PC-9 (cell line): ENCODE measurements at regions not wholly inside any gene's neighbourhood (a gene's known extent, or its start where the extent isn't known, plus 50 kb on each side); places are given as distances from the start of the nearest gene placed in this dataset.

Experiments
- BruUV-seq: library from RNA; stranded (reverse); fragments of 400-500 nt; replicated peaks from 2 replicates; lab custom pipeline; 2021; lab: Mats Ljungman, UMichigan
- CTCF ChIA-PET: fragments of 300-600 bp; sonication (Branson Sonifier 250); formaldehyde crosslinking; loops from one replicate; lab custom pipeline; 2022; ENCODE audit warnings: antibody characterized with exemption; lab: Charles Lee
- POLR2A ChIA-PET: fragments of 300-600 bp; sonication (Branson Sonifier 250); formaldehyde crosslinking; loops from one replicate; lab custom pipeline; 2022; ENCODE audit warnings: antibody characterized with exemption; ENCODE audit not compliant: unreplicated experiment; lab: Charles Lee
- DNase-seq, 2 experiments: peaks; one replicate each; pipeline versions ENCODE4 v3.0.0 to v3.0.0-alpha.2; 2015 to 2022; ENCODE audit warnings: mixed read lengths in 1 of 2
- H2AFZ ChIP-seq: fragments of 200-600 bp; sonication (generic); 2 replicates; pipeline ENCODE4 v1.8.1; 2017; ENCODE audit warnings: antibody characterized with exemption
- H3F3A ChIP-seq: fragments of 200-600 bp; sonication (generic); 2 replicates; pipeline ENCODE4 v1.8.1; 2017; ENCODE audit warnings: antibody characterized with exemption, mild to moderate bottlenecking, low read depth; ENCODE audit not compliant: insufficient read depth
- H3K27ac ChIP-seq: fragments of 200-600 bp; sonication (generic); 2 replicates; pipeline ENCODE4 v1.6.1; 2016; ENCODE audit warnings: mixed run types
- H3K27me3 ChIP-seq: fragments of 200-600 bp; sonication (generic); 2 replicates; pipeline ENCODE4 v1.6.1; 2016; ENCODE audit warnings: low read depth, mixed run types; ENCODE audit not compliant: insufficient read depth
- H3K36me3 ChIP-seq: fragments of 200-600 bp; sonication (generic); 2 replicates; pipeline ENCODE4 v1.6.1; 2016; ENCODE audit warnings: low read depth, mixed run types
- H3K4me1 ChIP-seq: fragments of 200-600 bp; sonication (generic); replicated peaks from 2 replicates; pipeline ENCODE4 v1.6.1; 2016; ENCODE audit warnings: mixed run types; ENCODE audit not compliant: insufficient read depth
- H3K4me2 ChIP-seq: fragments of 200-600 bp; sonication (generic); 2 replicates; pipeline ENCODE4 v1.6.1; 2017; ENCODE audit warnings: mixed run types
- H3K4me3 ChIP-seq: fragments of 200-600 bp; sonication (generic); 2 replicates; pipeline ENCODE4 v1.6.1; 2016; ENCODE audit warnings: mixed run types
- H3K79me2 ChIP-seq: fragments of 200-600 bp; sonication (generic); 2 replicates; pipeline ENCODE4 v1.6.1; 2017; ENCODE audit warnings: low read depth, mixed run types
- H3K9me2 ChIP-seq: fragments of 200-600 bp; sonication (generic); 2 replicates; pipeline ENCODE4 v1.8.1; 2017; ENCODE audit warnings: mild to moderate bottlenecking; ENCODE audit not compliant: insufficient read depth
- H3K9me3 ChIP-seq: fragments of 200-600 bp; sonication (generic); 2 replicates; pipeline ENCODE4 v1.8.1; 2016; ENCODE audit warnings: low read depth; ENCODE audit not compliant: insufficient read depth
- H4K20me1 ChIP-seq: fragments of 200-600 bp; sonication (generic); 2 replicates; pipeline ENCODE4 v1.8.1; 2017; ENCODE audit not compliant: insufficient read depth
- CTCF ChIP-seq: fragments of 200-600 bp; sonication (generic); conservative IDR thresholded peaks from 2 replicates; pipeline ENCODE4 v1.6.1; 2017; ENCODE audit warnings: mixed run types, antibody characterized with exemption, mild to moderate bottlenecking, moderate library complexity
- EZH2 ChIP-seq: fragments of 200-600 bp; sonication (generic); IDR thresholded peaks from 2 replicates; pipeline ENCODE4 v1.8.0; 2017; ENCODE audit warnings: antibody characterized with exemption, low read depth
- intact Hi-C: fragments of 100-400 bp; cut with micrococcal nuclease; formaldehyde crosslinking; loops from one replicate; pipeline ENCODE4 v1.10.0; 2022; ENCODE audit not compliant: unreplicated experiment

DNA sequence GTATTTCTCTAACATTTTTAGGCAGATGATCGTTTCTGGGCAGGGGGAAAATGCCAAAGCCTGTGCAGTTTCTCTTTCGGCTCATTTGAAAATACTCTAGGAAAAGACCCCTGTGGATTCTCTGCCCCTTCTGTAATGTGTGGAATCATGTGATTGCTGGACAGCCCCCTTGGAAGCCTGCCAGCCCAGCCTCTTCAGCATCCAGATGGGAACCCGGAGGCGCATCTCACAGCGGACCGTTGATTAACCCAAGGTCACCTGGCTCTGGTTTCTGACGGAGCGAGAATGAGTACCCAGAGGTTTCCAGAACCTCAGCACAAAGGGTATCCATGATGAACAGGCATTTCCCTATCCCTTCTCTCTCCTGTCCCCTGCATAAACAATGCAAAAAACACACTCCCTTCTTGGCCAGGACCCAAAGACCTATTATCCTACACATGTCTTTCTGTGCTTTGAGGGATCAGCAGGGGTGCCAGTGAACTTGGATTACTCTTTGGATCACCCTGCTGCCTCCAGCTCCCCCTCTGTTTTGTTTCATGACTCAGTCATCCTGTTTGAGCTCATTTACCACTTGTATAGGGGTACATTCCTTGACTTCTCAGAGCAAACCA is 957.1 kb upstream of the RBFOX1 start:
- ChIA-PET POLR2A (no interaction called here), CTCF (no interaction called here)
- Histone ChIP-seq H3K9me2 (no peaks in the 10 kb centered on the region), H3K4me3 (no peak overlapping the region), H3K9me3 (no peaks in the 10 kb centered on the region), H3K4me2 (no peak overlapping the region), H3K79me2 (no peaks in the 10 kb centered on the region), H3F3A (no peaks in the 10 kb centered on the region), H3K27ac (no peak overlapping the region), H3K27me3 (no peaks in the 10 kb centered on the region), H4K20me1 (no peaks in the 10 kb centered on the region), H2AFZ (no peak overlapping the region), H3K36me3 (no peaks in the 10 kb centered on the region), H3K4me1 (no peaks in the 10 kb centered on the region)
- no peak for DNase-seq
- intact Hi-C loops, result no loop called here
- no TSS peak for BruUV-seq
- TF ChIP-seq CTCF (no peak), EZH2 (no peak)

GRCh38 chr16:6374821-6375220 is 957.8 kb upstream of the RBFOX1 start:
- no peaks in the 10 kb centered on the region for H3F3A ChIP-seq
- BruUV-seq, result no TSS peak
- no peaks in the 10 kb centered on the region for H3K9me2 ChIP-seq
- H3K4me2 ChIP-seq, result no peak overlapping the region
- no peaks in the 10 kb centered on the region for H3K79me2 ChIP-seq
- ChIA-PET POLR2A (no interaction called here), CTCF (no interaction called here)
- no peaks in the 10 kb centered on the region for H3K27me3 ChIP-seq
- DNase-seq, result no peak
- no peak overlapping the region for H3K27ac ChIP-seq
- H4K20me1 ChIP-seq, result no peaks in the 10 kb centered on the region
- H3K4me3 ChIP-seq, result no peak overlapping the region
- TF ChIP-seq CTCF (no peak), EZH2 (no peak)
- no peaks in the 10 kb centered on the region for H3K4me1 ChIP-seq
- no peaks in the 10 kb centered on the region for H3K9me3 ChIP-seq
- intact Hi-C loops, result no loop called here
- no peak overlapping the region for H2AFZ ChIP-seq
- H3K36me3 ChIP-seq, result no peaks in the 10 kb centered on the region

- TF ChIP-seq CTCF, result no peak
- no peak for TF ChIP-seq EZH2
- ChIA-PET CTCF (no interaction called here), POLR2A (no interaction called here)
- H4K20me1 ChIP-seq, result no peaks in the 10 kb centered on the region
- H3F3A ChIP-seq, result no peaks in the 10 kb centered on the region
- H3K4me2 ChIP-seq, result no peak overlapping the region
- no peak for DNase-seq
- H3K36me3 ChIP-seq, result no peaks in the 10 kb centered on the region
- intact Hi-C loops, result no loop called here
- H3K9me3 ChIP-seq, result no peaks in the 10 kb centered on the region
- H3K27me3 ChIP-seq, result peaks cover 6% of the 10 kb centered on the region; the same call in 1 of the 2 replicates
- no peak overlapping the region for H3K27ac ChIP-seq
- H3K4me1 ChIP-seq, result no peaks in the 10 kb centered on the region
- no peaks in the 10 kb centered on the region for H3K79me2 ChIP-seq
- H3K9me2 ChIP-seq, result no peaks in the 10 kb centered on the region
- no TSS peak for BruUV-seq
- no peak overlapping the region for H3K4me3 ChIP-seq
- H2AFZ ChIP-seq, result no peak overlapping the region
Measured at GRCh38 chr16:6364846-6365245, 967.8 kb upstream of the RBFOX1 start.
